Midbrain (tissue), 1 donor: ENCODE measurements at regions not wholly inside any gene's neighbourhood (a gene's known extent, or its start where the extent isn't known, plus 50 kb on each side); places are given as distances from the start of the nearest gene placed in this dataset.

Experiments used
- DNase-seq: peaks from one replicate; lab custom pipeline; 2025; lab: John Stamatoyannopoulos, UW

DNA sequence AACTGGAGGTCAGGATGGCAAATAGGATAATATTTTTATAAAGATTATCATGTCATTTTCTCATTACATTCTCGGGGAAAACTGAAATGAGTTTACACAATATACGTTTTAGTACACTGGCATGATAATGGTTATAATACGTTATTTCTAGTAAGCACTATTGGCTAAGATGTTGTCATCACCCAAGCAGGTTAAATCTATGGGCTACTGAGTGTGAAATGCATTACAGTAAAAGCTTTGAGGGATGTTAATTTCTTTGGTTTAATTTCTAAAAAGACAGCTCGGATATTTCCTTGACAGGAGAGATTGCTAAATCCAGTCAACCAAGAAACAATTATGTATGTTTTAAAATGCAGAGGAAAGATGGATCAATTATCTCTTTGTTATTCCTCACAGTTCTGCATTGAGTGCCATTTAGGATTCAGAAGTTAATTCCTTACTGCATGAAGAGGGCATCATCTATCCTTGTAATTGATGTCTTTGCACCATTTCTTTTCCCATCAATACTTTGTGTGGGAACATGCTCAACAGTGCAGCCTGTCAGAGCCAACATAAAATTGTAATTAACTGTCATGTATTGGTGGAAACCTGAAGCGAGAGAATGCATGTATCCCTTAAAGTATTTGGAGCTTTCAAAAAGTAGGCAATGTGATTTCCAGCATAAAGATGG lies 222.4 kb upstream of the ZP4 start:
- DNase-seq: no peak

GRCh38 chr1:238111516-238111915 lies 220.8 kb upstream of the ZP4 start:
- no peak for DNase-seq

- no peak for DNase-seq
Measured at GRCh38 chr1:238111081-238111480, 220.4 kb upstream of the ZP4 start.

DNA sequence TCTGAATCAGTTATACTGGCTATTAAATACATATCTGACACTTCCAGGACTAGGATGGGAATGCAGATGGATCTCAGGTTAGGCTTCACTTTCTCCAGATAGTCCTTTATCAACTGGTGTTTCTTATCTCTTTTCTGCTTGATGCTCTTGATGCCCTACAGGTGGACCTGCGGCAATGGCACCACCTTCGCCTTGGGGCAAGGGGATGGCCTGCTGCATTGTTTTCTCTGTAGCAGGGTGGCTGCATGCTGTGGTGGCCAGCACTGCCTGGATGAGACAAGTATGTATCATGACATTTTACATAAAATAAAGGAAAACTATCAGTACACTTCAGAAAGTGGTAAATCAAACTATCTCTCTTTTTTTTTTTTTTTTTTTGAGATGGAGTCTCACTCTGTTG lies 217.7 kb upstream of the ZP4 start:
- DNase-seq: no peak

DNA sequence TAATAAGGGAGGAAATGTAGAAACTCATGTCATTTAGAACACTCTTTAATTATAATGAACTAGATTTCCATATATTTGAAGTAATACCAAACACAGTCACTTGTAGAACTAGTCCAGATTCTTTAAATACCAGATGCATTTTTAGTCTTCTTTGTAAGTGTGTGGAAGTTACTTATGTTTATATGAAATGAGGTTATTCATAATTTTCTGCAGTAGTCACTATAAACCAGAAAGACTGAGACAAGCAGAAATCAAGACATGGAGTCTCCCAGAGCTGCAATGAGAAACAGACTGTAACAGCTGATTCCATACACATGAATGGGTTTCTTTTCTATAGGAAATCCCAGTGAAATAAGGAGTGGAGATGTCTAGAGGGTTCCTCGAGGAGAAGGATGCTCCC lies 216.6 kb upstream of the ZP4 start:
- DNase-seq: no peak

DNA sequence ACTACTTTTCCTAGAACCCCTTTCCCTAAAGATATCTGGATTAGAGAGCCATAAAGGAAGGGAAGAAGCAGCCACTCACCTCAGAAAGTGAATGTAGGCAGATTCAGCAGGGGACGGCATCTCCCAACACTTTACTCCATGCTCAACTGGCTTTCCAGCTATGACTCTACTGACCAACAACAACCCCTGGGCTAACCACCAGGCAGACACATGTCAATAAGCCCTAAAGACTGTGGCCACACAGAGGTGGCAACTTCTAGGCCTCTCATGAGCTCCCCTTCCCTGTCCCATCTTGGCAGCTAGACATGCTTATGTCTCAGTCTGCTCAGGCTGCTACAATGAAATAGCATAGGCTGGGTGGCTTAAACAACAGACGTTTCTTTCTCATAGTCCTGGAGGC lies 214.0 kb upstream of the ZP4 start:
- DNase-seq: no peak

- no peak for DNase-seq
Measured at GRCh38 chr1:238101923-238102322, 211.2 kb upstream of the ZP4 start.

GRCh38 chr1:238099871-238100270 lies 209.1 kb upstream of the ZP4 start:
- no peak for DNase-seq

DNA sequence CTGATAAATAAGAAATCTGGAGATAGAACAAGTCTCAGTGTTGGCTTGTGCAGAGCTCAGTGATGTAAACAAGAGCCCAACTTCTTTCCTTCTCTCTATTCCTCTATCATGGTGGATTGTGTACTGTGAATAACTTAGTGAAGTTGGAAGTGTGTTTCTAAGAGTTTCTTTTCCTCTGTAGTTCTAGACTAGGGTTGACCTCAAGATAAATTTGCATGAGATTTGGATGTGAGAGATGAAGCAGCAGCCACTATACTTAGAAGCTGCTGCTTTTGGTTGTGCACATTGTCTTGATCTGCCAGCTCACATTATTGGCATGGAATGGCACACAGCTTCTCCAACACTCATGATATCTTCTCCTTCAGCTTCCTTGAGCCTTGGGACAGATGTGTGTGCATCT lies 198.9 kb upstream of the ZP4 start:
- DNase-seq: no peak

DNA sequence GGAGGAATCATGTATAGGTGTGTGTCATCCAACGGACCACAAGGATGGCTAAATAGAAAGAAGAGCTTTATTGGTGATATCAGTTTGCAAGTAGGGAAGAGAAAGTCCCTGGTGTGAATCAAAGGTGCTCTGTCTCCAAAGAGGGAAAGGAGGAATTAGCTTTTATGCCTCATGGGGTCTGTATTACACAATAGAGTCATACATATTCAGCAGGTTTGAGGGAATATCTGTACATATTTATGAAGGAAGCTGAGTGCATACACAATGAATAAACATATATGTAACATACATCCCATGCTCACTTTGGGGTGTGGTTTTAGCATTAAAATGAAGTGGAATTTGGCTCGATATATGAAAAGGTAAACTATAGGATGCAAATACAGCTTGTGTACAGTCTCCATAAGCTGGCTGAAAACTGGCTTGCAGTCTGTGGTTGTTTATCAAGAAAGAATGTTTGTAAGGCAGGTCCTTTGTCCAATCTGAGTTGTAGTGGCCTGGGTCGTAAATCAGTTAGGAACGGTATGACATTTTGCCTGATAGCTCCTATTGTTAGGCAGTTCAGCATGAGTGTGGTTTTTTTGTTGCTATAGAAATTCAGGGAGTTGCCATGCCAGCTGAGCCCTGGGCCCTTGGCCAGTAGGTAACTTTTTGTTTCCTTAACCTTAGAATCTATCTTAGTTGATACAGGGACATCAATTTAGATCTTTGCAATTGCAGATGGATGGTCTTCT lies 198.0 kb upstream of the ZP4 start:
- DNase-seq: no peak

GRCh38 chr1:238073991-238074390 lies 183.3 kb upstream of the ZP4 start:
- DNase-seq: no peak

- DNase-seq: no peak
Measured at GRCh38 chr1:238071061-238071460, 180.3 kb upstream of the ZP4 start.

DNA sequence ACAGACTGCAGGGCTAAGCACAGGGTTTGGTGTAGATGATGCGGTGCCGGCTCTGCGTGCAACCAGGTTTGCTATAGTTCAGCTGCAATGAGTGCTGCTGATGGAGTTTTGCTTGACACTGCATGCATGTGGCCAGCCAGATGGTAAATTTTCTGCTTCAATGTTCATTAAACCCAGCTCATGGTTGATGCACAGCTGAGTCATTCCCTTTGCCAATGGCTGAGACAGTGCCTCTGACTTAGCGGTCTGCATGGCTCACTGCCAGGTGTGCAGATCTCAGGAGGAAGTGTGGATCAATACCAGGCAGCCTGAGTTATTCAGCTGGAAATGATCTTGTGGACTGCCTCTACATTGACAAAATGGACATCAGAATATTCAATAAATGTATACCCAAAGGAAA lies 172.7 kb upstream of the ZP4 start:
- no peak for DNase-seq

- no peak for DNase-seq
Measured at GRCh38 chr1:238061967-238062613, 171.4 kb upstream of the ZP4 start.

GRCh38 chr1:238060061-238060460 lies 169.3 kb upstream of the ZP4 start:
- no peak for DNase-seq

GRCh38 chr1:238052496-238053266 lies 162.0 kb upstream of the ZP4 start:
- DNase-seq: no peak

DNA sequence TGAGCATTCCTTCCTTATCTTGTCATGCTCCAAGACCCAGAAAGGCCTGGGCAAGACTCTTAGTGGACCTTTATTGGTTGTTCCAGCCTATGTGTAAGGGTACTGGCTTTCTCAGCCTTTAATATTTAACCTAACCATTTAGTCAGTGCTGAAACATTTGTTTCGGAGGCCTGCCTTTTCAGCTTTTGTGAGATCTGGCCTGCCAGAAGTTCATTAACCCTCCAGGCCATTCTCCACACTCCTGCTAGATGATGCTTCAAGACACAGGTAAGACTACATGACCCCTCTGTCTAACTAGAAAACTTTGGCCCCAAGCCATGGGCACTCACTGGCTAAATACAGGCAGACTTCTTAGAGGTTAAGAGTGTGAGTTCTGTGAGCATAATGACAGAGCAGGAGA lies 138.4 kb upstream of the ZP4 start:
- no peak for DNase-seq

GRCh38 chr1:238027366-238027765 lies 136.6 kb upstream of the ZP4 start:
- DNase-seq: no peak

GRCh38 chr1:238023137-238023536 lies 132.4 kb upstream of the ZP4 start:
- DNase-seq: no peak

DNA sequence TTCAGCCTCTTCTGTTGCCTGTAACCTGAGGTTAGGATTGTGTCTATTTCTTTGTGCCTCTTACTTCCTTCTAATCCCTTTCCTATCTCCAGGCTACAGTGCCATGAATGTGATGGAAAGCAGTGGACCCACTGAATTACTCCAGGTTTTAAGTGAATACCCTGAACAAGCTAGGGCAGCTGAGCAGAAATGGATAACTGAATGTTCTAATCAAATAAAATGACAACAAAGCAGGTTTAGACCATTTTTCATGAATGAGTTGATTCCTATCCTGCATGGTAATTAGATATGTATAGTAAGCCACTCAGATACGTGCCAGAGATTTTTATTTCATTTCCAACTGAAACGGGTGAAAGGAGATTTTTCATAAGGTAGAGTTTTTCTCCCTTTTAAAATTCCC lies 127.5 kb upstream of the ZP4 start:
- no peak for DNase-seq

GRCh38 chr1:238006779-238007178 lies 116.1 kb upstream of the ZP4 start:
- no peak for DNase-seq

DNA sequence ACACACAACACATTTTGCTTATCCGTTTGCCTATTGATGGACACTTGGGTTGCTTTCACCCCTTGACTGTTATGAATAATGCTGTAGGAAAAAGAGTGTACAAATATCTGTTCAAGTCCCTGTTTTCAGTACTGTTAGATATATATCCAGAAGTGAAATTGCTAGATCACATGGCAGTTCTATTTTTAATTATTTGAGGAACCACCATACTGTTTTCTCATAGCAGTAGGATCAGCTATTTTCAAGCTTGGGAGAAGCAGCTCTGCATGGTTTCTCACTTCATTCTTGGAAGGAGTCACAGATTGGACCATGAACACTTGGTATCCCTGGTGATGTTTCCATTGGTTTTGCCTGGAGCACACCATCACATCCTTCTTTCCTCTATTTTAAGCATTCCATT lies 114.4 kb upstream of the ZP4 start:
- no peak for DNase-seq

DNA sequence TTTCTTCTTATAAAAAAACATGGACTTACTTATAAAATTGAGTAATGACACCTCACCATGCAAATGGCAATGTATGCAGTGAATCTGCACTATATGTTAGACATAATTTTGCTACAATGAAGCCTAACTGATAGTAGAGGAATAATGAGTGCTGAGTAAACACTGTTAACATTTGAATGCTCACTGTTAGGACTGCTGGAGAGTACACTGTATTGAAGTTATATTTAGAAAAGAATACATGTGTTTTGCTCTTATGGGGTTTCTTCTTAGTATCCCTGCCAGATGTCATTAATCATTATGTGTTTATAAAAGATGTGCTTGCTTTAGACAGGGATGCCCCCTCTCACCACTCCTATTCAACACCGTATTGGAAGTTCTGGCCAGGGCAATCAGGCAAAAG lies 111.1 kb upstream of the ZP4 start:
- no peak for DNase-seq
